HFFc6 (cell line): ENCODE measurements at regions not wholly inside any gene's neighbourhood (a gene's known extent, or its start where the extent isn't known, plus 50 kb on each side); places are given as distances from the start of the nearest gene placed in this dataset.

Source experiments
- DNase-seq: peaks from one replicate; pipeline ENCODE4 v3.0.0-alpha.2; 2018
- H3K27ac Mint-ChIP-seq: 2 replicates; pipeline ENCODE4 v1.8.0; 2020; ENCODE audit warnings: mild to moderate bottlenecking, mixed read lengths
- H3K27me3 Mint-ChIP-seq: 2 replicates; pipeline ENCODE4 v1.8.0; 2021; ENCODE audit warnings: mild to moderate bottlenecking, moderate library complexity, mixed read lengths; ENCODE audit not compliant: insufficient read depth
- H3K36me3 Mint-ChIP-seq: 2 replicates; pipeline ENCODE4 v1.8.0; 2021; ENCODE audit warnings: low read depth, mixed read lengths
- H3K4me1 Mint-ChIP-seq: 2 replicates; pipeline ENCODE4 v1.8.0; 2020; ENCODE audit warnings: low read depth, mixed read lengths
- H3K4me3 Mint-ChIP-seq: 2 replicates; pipeline ENCODE4 v1.8.0; 2020; ENCODE audit warnings: mild to moderate bottlenecking, moderate library complexity, mixed read lengths
- H3K9me3 Mint-ChIP-seq: 2 replicates; pipeline ENCODE4 v1.8.0; 2020; ENCODE audit warnings: mild to moderate bottlenecking, mixed read lengths
- CTCF ChIP-seq: fragments of 200-600 bp; sonication (generic); IDR thresholded peaks from 2 replicates; pipeline ENCODE4 v1.5.0; 2021; ENCODE audit warnings: antibody characterized with exemption, mild to moderate bottlenecking

GRCh38 chr15:31606194-31606669 lies 279.6 kb downstream of the KLF13 start:
- Mint-ChIP-seq H3K4me3 (peak overlapping the region; percentile 66; the same call in 1 of the 2 replicates), H3K27me3 (peaks cover under 1% of the 10 kb centered on the region), H3K4me1 (peaks cover 56% of the 10 kb centered on the region), H3K27ac (peak overlapping the region; percentile 78), H3K36me3 (peaks cover 8% of the 10 kb centered on the region; the same call in 1 of the 2 replicates), H3K9me3 (no peaks in the 10 kb centered on the region)
- TF ChIP-seq CTCF = no peak
- peak; percentile 79 for DNase-seq

GRCh38 chr15:31606931-31607497 lies 280.4 kb downstream of the KLF13 start:
- peaks cover 8% of the 10 kb centered on the region; the same call in 1 of the 2 replicates for H3K36me3 Mint-ChIP-seq
- H3K4me3 Mint-ChIP-seq = peak overlapping the region; percentile 44; the same call in 1 of the 2 replicates
- peak overlapping the region; percentile 78 for H3K27ac Mint-ChIP-seq
- peaks cover 2% of the 10 kb centered on the region for H3K27me3 Mint-ChIP-seq
- no peaks in the 10 kb centered on the region for H3K9me3 Mint-ChIP-seq
- H3K4me1 Mint-ChIP-seq = peaks cover 56% of the 10 kb centered on the region
- TF ChIP-seq CTCF = no peak
- peak; percentile 18 for DNase-seq

GRCh38 chr15:31607656-31608055 lies 281.0 kb downstream of the KLF13 start:
- H3K9me3 Mint-ChIP-seq = no peaks in the 10 kb centered on the region
- H3K4me1 Mint-ChIP-seq = peaks cover 56% of the 10 kb centered on the region
- H3K27me3 Mint-ChIP-seq = peaks cover 5% of the 10 kb centered on the region
- no peak overlapping the region for H3K4me3 Mint-ChIP-seq
- H3K27ac Mint-ChIP-seq = no peak overlapping the region
- no peak for DNase-seq
- TF ChIP-seq CTCF = no peak
- H3K36me3 Mint-ChIP-seq = peaks cover 8% of the 10 kb centered on the region; the same call in 1 of the 2 replicates

GRCh38 chr15:31609258-31609681 lies 282.6 kb downstream of the KLF13 start:
- no peaks in the 10 kb centered on the region for H3K9me3 Mint-ChIP-seq
- H3K36me3 Mint-ChIP-seq = no peaks in the 10 kb centered on the region
- DNase-seq = peak; percentile 19
- no peak for TF ChIP-seq CTCF
- H3K4me1 Mint-ChIP-seq = peaks cover 56% of the 10 kb centered on the region
- no peak overlapping the region for H3K4me3 Mint-ChIP-seq
- H3K27me3 Mint-ChIP-seq = peaks cover 6% of the 10 kb centered on the region
- H3K27ac Mint-ChIP-seq = peak overlapping the region; percentile 71

GRCh38 chr15:31609906-31610305 lies 283.3 kb downstream of the KLF13 start:
- no peaks in the 10 kb centered on the region for H3K9me3 Mint-ChIP-seq
- H3K27ac Mint-ChIP-seq = peak overlapping the region; percentile 71; the same call in 1 of the 2 replicates
- H3K27me3 Mint-ChIP-seq = peaks cover 8% of the 10 kb centered on the region
- H3K36me3 Mint-ChIP-seq = no peaks in the 10 kb centered on the region
- H3K4me1 Mint-ChIP-seq = peaks cover 53% of the 10 kb centered on the region
- no peak overlapping the region for H3K4me3 Mint-ChIP-seq
- peak; percentile 2 for DNase-seq
- no peak for TF ChIP-seq CTCF
